GM21576 (cell line): ENCODE measurements at regions not wholly inside any gene's neighbourhood (a gene's known extent, or its start where the extent isn't known, plus 50 kb on each side); places are given as distances from the start of the nearest gene placed in this dataset.

Experiments
- ATAC-seq: cut with Tn5 transposase; IDR thresholded peaks from one replicate; pipeline ENCODE4 v1.9.1; 2021; ENCODE audit warnings: mild to moderate bottlenecking, moderate library complexity; ENCODE audit not compliant: unreplicated experiment

DNA sequence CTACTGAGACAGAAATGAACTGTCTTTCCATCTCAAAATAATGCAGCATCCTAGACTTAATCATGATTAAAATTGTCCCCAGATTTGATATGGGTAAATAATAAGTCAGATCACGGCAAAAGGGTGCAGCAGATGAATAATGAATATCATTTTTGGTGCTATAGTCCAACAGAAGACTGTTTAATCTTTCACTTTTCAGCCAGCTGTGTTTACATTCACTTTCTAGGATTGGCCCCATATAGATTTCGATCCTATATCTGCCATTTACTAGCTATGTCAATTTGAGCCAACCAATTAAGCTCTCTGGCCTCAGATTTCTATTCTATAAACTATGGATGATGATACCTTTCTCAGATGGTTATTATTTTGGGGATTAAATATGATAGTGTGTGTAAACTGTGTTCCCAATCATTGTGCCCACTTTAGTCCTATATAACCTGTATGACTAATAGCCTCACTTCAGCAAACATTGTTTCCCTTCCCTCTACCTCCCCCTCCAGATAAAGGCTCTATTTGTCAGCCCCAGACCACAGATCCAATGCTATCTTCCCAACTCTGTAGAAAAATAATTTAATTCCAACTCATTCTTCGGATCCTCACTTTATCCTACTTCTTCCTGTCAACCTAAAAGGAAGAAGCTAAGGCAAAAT, 53.6 kb upstream of the NT5E start:
- ATAC-seq, result no peak

DNA sequence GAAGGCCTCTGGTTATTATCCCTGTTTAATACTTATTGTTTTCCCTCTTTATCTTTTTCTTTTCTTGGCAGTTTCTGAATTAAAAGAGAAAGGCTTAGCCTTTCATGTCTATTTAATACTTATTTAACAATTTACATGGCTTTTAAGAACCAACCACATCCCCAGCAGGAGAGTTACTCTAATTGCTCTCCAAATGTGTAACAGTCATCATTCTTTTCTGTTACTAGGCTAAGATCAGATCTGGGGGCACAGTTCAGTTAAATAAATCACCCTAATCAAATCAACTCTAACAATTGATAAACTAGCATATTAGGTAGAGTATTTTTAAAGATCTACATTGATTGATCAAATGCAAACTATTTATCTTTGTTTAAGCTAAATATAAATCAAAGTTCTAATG, 54.1 kb upstream of the NT5E start:
- no peak for ATAC-seq

DNA sequence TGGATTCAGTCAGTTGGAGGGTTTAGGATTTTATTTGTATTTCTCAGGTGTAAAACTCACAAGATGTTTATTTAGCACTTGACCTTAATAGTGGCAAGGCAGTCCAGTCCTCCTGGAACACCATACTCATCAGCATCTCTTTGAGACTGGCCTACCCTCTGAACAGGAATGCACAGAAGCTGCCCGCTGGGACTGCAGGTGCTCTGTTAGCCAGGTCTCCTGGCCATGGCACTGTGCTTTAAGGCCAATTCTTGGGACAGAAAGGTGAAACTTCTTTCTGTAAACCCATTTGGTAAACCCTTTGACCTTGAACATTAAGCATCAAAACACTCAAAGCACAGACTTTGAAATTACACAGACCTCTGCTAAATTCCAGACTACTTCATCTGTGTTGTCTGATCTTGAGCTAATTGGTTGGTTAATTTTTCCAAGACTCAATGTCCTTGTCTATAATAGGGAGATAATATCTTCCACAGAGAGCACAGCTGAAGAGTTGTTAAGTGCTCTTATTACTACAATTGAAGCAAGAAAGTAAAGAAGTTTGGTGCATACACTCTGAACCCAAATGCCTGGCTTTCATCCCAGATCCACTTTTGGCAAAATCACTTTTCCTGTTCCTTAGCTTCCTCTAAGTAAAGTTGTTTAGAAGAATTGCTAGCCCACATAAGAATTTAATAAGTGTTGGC, 54.9 kb upstream of the NT5E start:
- ATAC-seq, result no peak

DNA sequence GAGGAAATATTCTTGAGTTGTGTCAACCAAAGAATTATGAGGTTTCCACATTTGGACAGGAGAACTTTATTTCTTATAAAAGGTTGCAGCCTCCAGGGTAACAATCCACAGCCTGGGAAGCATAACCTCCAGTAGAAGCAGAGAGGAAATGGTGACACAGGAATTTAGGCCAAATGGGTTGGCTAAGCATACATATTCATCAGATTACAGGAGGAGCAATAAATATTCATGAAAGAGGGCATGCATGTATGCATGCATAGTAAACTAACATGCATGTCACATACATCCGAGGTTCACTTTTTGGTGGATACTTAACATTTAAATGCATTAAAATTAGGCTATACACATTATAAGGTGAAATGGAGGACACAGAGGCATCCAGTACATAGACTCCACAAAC, 55.7 kb upstream of the NT5E start:
- no peak for ATAC-seq

DNA sequence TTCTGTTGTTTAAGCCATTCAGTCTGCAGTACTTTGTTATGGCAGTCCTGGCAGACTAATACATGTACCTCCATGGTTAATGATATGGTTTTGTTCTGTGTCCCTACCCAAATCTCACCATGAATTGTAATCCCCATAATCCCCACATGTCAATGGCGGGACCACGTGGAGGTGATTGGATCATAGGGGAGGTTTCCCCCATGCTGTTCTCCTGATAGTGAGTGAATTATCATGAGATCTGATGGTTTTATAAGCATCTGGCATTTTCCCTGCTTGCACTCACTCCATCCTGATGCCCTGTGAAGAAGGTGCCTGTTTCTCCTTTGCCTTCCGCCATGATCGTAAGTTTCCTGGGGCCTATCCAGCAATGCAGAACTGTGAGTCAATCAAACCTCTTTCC, 57.5 kb upstream of the NT5E start:
- ATAC-seq, result no peak

GRCh38 chr6:85390775-85391174, 59.1 kb upstream of the NT5E start:
- no peak for ATAC-seq

GRCh38 chr6:85390105-85390728, 59.7 kb upstream of the NT5E start:
- no peak for ATAC-seq

DNA sequence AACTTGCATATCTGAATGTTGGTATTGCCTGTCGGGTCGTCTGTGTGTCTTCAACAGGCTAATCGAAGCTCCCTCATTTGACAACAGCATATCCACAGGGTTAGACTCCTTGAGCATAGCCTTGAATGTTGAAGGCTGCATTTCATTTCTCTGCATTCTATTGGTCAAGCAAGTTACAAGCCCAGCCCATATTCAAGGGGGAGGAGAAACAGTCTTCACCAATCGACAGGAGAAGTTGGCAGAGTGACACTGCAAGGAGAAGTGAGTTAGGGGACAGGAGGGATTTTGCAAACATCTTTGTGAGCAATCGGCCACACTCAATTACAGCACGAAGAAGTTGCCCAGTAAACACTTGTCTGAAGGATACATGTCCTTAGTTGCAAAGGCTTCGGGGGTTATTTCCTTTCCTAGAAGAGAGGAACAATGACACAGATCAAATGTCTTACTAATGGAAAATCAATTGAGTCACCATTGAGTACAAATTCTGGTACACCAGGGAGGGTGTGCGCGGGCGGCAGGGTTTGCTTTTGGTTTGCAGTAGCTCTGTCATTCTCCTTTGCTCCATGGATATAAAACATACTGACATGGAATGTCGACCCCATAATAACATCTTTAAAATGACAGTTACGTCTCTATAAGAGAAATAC, 60.6 kb upstream of the NT5E start:
- no peak for ATAC-seq

GRCh38 chr6:85388531-85388930, 61.4 kb upstream of the NT5E start:
- no peak for ATAC-seq

GRCh38 chr6:85385636-85386315, 64.1 kb upstream of the NT5E start:
- no peak for ATAC-seq

GRCh38 chr6:85383042-85383441, 66.8 kb upstream of the NT5E start:
- no peak for ATAC-seq

GRCh38 chr6:85382541-85382940, 67.3 kb upstream of the NT5E start:
- no peak for ATAC-seq

- no peak for ATAC-seq
These were observed 77.0 kb upstream of the NT5E start for GRCh38 chr6:85372915-85373270.

GRCh38 chr6:85372188-85372914, 77.5 kb upstream of the NT5E start:
- no peak for ATAC-seq

DNA sequence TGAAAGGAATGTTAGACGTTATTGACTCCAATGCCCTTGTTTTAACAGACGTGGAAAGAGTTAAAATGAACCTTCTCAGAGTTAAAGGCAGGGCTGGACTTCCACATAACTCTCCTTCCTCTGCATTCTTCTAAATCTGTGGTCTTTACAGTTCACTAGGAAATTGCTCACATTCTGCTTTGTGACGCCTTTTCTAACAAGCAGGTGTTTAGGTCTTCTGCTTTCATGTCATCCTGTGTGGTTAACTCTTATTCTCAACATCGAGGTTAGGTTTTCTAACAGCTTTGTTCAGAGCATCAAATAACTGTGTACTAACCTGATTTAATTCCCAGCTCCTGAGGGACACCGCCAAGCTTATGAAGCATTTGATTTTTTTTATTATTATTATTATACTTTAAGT, 81.3 kb upstream of the NT5E start:
- ATAC-seq, result no peak

- ATAC-seq, result no peak
These were observed 85.5 kb upstream of the NT5E start for GRCh38 chr6:85364344-85364743.

- no peak for ATAC-seq
These were observed 86.0 kb upstream of the NT5E start for GRCh38 chr6:85363870-85364269.

DNA sequence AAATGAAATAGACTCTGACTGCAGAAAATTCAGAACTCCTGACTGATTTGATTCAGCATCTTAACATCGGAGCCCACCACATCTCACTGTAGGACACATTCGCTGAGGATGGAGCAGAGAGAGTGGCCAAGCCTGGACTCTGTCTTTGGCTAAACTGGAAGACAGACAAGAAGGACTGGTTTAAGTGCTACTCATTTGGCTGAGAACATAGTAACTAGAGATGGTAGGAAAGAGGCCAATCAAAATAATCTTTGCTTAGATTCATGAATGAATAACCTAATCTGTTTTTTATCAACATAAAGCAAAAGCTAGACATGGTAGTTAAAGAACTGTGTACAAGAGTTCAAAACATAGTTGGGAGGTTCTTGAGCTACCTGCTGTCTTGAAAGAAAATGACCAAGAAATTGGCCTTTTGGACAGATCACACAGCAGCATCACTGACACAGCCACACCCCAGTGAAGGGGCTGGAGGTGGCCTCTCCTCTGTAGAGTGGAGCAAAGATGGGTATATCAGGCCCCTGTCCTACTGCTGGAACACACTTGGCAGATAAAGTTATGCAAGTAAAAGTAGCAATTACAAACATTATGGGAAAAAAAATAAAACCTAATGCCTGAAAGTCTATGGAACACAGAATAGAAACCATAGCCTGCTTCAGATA, 87.1 kb upstream of the NT5E start:
- no peak for ATAC-seq

GRCh38 chr6:85361643-85362014, 88.3 kb upstream of the NT5E start:
- no peak for ATAC-seq
